ENCODE measurements at regions not wholly inside any gene's neighbourhood (a gene's known extent, or its start where the extent isn't known, plus 50 kb on each side); places are given as distances from the start of the nearest gene placed in this dataset.

GRCh38 chr3:83816653-83817052, 1142.1 kb upstream of the CADM2 start:
- Histone ChIP-seq H3K27ac (no peak overlapping the region), H3K79me2 (ENCODE audit: insufficient read depth, low read depth) (no peaks in the 10 kb centered on the region), H3K4me1 (ENCODE audit: low read depth, poor library complexity, severe bottlenecking) (no peaks in the 10 kb centered on the region), H3K9ac (no peak overlapping the region), H4K20me1 (ENCODE audit: insufficient read depth) (no peaks in the 10 kb centered on the region), H3K4me2 (no peak overlapping the region), H3K27me3 (ENCODE audit: insufficient read depth, low read depth) (no peaks in the 10 kb centered on the region), H2AFZ (ENCODE audit: low read depth) (no peak overlapping the region), H3K4me3 (IDR thresholded peaks at IDR 0.05; ENCODE audit: insufficient read depth, low read depth, low read length) (no peak overlapping the region), H3K36me3 (ENCODE audit: insufficient read depth) (no peaks in the 10 kb centered on the region)
- no peak for TF ChIP-seq CTCF (conservative IDR thresholded peaks at IDR 0.05; ENCODE audit: low read depth, low read length)

- no peaks in the 10 kb centered on the region for H3K36me3 ChIP-seq (ENCODE audit: insufficient read depth)
- no peak overlapping the region for H2AFZ ChIP-seq (ENCODE audit: low read depth)
- H3K4me3 ChIP-seq (IDR thresholded peaks at IDR 0.05; ENCODE audit: insufficient read depth, low read depth, low read length): no peak overlapping the region
These were observed 1137.3 kb upstream of the CADM2 start for GRCh38 chr3:83821506-83821905.

GRCh38 chr3:83823095-83823494, 1135.7 kb upstream of the CADM2 start:
- Histone ChIP-seq H2AFZ (ENCODE audit: low read depth) (no peak overlapping the region), H4K20me1 (ENCODE audit: insufficient read depth) (no peaks in the 10 kb centered on the region), H3K27me3 (ENCODE audit: insufficient read depth, low read depth) (no peaks in the 10 kb centered on the region), H3K79me2 (ENCODE audit: insufficient read depth, low read depth) (no peaks in the 10 kb centered on the region), H3K9ac (no peak overlapping the region), H3K36me3 (ENCODE audit: insufficient read depth) (no peaks in the 10 kb centered on the region), H3K4me3 (IDR thresholded peaks at IDR 0.05; ENCODE audit: insufficient read depth, low read depth, low read length) (no peak overlapping the region), H3K4me2 (no peak overlapping the region), H3K4me1 (ENCODE audit: low read depth, poor library complexity, severe bottlenecking) (no peaks in the 10 kb centered on the region), H3K27ac (no peak overlapping the region)
- TF ChIP-seq CTCF (conservative IDR thresholded peaks at IDR 0.05; ENCODE audit: low read depth, low read length): no peak

More at GRCh38 chr3:83821506-83821905, 1137.3 kb upstream of the CADM2 start:
- Histone ChIP-seq H3K4me1 (ENCODE audit: low read depth, poor library complexity, severe bottlenecking) (no peaks in the 10 kb centered on the region), H3K27ac (no peak overlapping the region), H4K20me1 (ENCODE audit: insufficient read depth) (no peaks in the 10 kb centered on the region), H3K79me2 (ENCODE audit: insufficient read depth, low read depth) (no peaks in the 10 kb centered on the region), H3K9ac (no peak overlapping the region), H3K4me2 (no peak overlapping the region), H3K27me3 (ENCODE audit: insufficient read depth, low read depth) (no peaks in the 10 kb centered on the region)
- TF ChIP-seq CTCF (conservative IDR thresholded peaks at IDR 0.05; ENCODE audit: low read depth, low read length): no peak

GRCh38 chr3:83835040-83835439, 1123.7 kb upstream of the CADM2 start:
- no peak overlapping the region for H3K4me2 ChIP-seq
- H3K79me2 ChIP-seq (ENCODE audit: insufficient read depth, low read depth): no peaks in the 10 kb centered on the region
- H3K4me3 ChIP-seq (IDR thresholded peaks at IDR 0.05; ENCODE audit: insufficient read depth, low read depth, low read length): no peak overlapping the region
- H4K20me1 ChIP-seq (ENCODE audit: insufficient read depth): no peaks in the 10 kb centered on the region
- H3K27me3 ChIP-seq (ENCODE audit: insufficient read depth, low read depth): no peaks in the 10 kb centered on the region
- TF ChIP-seq CTCF (conservative IDR thresholded peaks at IDR 0.05; ENCODE audit: low read depth, low read length): no peak
- no peak overlapping the region for H3K9ac ChIP-seq
- no peak overlapping the region for H3K27ac ChIP-seq
- no peak overlapping the region for H2AFZ ChIP-seq (ENCODE audit: low read depth)
- H3K36me3 ChIP-seq (ENCODE audit: insufficient read depth): no peaks in the 10 kb centered on the region
- no peaks in the 10 kb centered on the region for H3K4me1 ChIP-seq (ENCODE audit: low read depth, poor library complexity, severe bottlenecking)
